Left forelimb (tissue), 1 donor: ENCODE measurements at regions not wholly inside any gene's neighbourhood (a gene's known extent, or its start where the extent isn't known, plus 50 kb on each side); places are given as distances from the start of the nearest gene placed in this dataset.
"Not testable (repeated sequence)": the region's sequence is repeated elsewhere in the genome, so short reads cannot be mapped to it uniquely, and the experiment has no call there.

Experiments used
- DNase-seq: peaks from one replicate; pipeline ENCODE4 v3.0.0-alpha.2; 2018; ENCODE audit warnings: low spot score

- no peak for DNase-seq
These were observed 342.9 kb downstream of the IL20RB start for GRCh38 chr3:137300703-137301102.

GRCh38 chr3:137304313-137305056, 346.7 kb downstream of the IL20RB start:
- DNase-seq: no peak

GRCh38 chr3:137324114-137324513, 366.3 kb downstream of the IL20RB start:
- DNase-seq: no peak

GRCh38 chr3:137325170-137325569, 367.4 kb downstream of the IL20RB start:
- DNase-seq: no peak

GRCh38 chr3:137325934-137326333, 368.2 kb downstream of the IL20RB start:
- DNase-seq: no peak

GRCh38 chr3:137329594-137329993, 371.8 kb downstream of the IL20RB start:
- DNase-seq: no peak

GRCh38 chr3:137330246-137330645, 372.5 kb downstream of the IL20RB start:
- no peak for DNase-seq

- DNase-seq: no peak
These were observed 374.5 kb downstream of the IL20RB start for GRCh38 chr3:137332297-137332696.

- DNase-seq: no peak
These were observed 377.7 kb downstream of the IL20RB start for GRCh38 chr3:137335478-137335877.

GRCh38 chr3:137338400-137338799, 380.6 kb downstream of the IL20RB start:
- DNase-seq: not testable (repeated sequence)

- no peak for DNase-seq
These were observed 385.5 kb downstream of the IL20RB start for GRCh38 chr3:137343283-137343682.

- no peak for DNase-seq
These were observed 389.3 kb downstream of the IL20RB start for GRCh38 chr3:137347132-137347531.

GRCh38 chr3:137347817-137348368, 390.1 kb downstream of the IL20RB start:
- no peak for DNase-seq

- no peak for DNase-seq
These were observed 391.2 kb downstream of the IL20RB start for GRCh38 chr3:137348936-137349335.

GRCh38 chr3:137349557-137350348, 392.0 kb downstream of the IL20RB start:
- DNase-seq: no peak

GRCh38 chr3:137360531-137361201, 402.9 kb downstream of the IL20RB start:
- no peak for DNase-seq

- no peak for DNase-seq
These were observed 382.0 kb upstream of the SOX14 start for GRCh38 chr3:137382005-137382594.

- no peak for DNase-seq
These were observed 378.2 kb upstream of the SOX14 start for GRCh38 chr3:137385922-137386321.

GRCh38 chr3:137409584-137409983, 354.5 kb upstream of the SOX14 start:
- no peak for DNase-seq

GRCh38 chr3:137410028-137410427, 354.1 kb upstream of the SOX14 start:
- DNase-seq: no peak

- DNase-seq: no peak
These were observed 343.7 kb upstream of the SOX14 start for GRCh38 chr3:137420198-137420995.
